SK-N-SH (cell line): ENCODE measurements at regions not wholly inside any gene's neighbourhood (a gene's known extent, or its start where the extent isn't known, plus 50 kb on each side); places are given as distances from the start of the nearest gene placed in this dataset.

Source experiments
- CTCF ChIA-PET: fragments of 300-600, 350-600 bp; formaldehyde crosslinking; extraction: SDS; loops from one replicate; lab custom pipeline; 2021; lab: Yijun Ruan, JAX
- POLR2A ChIA-PET: fragments of 350-600 bp; sonication (Branson Sonifier 250); formaldehyde crosslinking; extraction: SDS; loops from one replicate; lab custom pipeline; 2020; ENCODE audit warnings: antibody characterized with exemption, inconsistent platforms; lab: Yijun Ruan, JAX
- DNase-seq: peaks from one replicate; pipeline ENCODE4 v3.0.0; 2012
- H2AFZ ChIP-seq: fragments of 200-600 bp; sonication (generic); 2 replicates; pipeline ENCODE4 v1.8.1; 2016; ENCODE audit warnings: antibody characterized with exemption, mild to moderate bottlenecking, low read depth
- H3F3A ChIP-seq: fragments of 200-600 bp; sonication (generic); replicated peaks from 2 replicates; pipeline ENCODE3; 2016; ENCODE audit warnings: antibody characterized with exemption, mild to moderate bottlenecking; ENCODE audit not compliant: insufficient read depth
- H3K27ac ChIP-seq, 2 experiments: fragments of 200-500 bp in 1 of 2; fragments of 200-600 bp in 1 of 2; sonication (Bioruptor generic) in 1 of 2; sonication (generic), shearing (Covaris generic) in 1 of 2; 2 replicates each; pipeline versions ENCODE4 v1.5.1 to v1.6.1; 2014 to 2016; ENCODE audit warnings: low read depth in 2 of 2, inconsistent platforms in 1 of 2, low read length in 1 of 2, mild to moderate bottlenecking in 1 of 2, mixed read lengths in 1 of 2
- H3K27me3 ChIP-seq: fragments of 200-600 bp; sonication (generic), shearing (Covaris generic); 2 replicates; pipeline ENCODE4 v1.6.1; 2016; ENCODE audit warnings: mixed run types; ENCODE audit not compliant: insufficient read depth
- H3K36me3 ChIP-seq, 2 experiments: fragments of 200-500 bp in 1 of 2; fragments of 200-600 bp in 1 of 2; sonication (Bioruptor generic) in 1 of 2; sonication (generic) in 1 of 2; replicated peaks in 1 of 2; 2 replicates each; pipeline versions ENCODE3 to v1.5.1; 2014 to 2016; ENCODE audit warnings: low read length in 1 of 2, mild to moderate bottlenecking in 1 of 2; ENCODE audit not compliant: insufficient read depth in 2 of 2, control insufficient read depth in 1 of 2
- H3K4me1 ChIP-seq, 2 experiments: fragments of 200-500 bp in 1 of 2; fragments of 200-600 bp in 1 of 2; sonication (Bioruptor generic) in 1 of 2; sonication (generic), shearing (Covaris generic) in 1 of 2; 2 replicates each; pipeline versions ENCODE4 v1.5.1 to v1.6.1; 2014 to 2016; ENCODE audit warnings: low read depth in 1 of 2, low read length in 1 of 2, mixed run types in 1 of 2; ENCODE audit not compliant: insufficient read depth in 2 of 2, control insufficient read depth in 1 of 2
- H3K4me2 ChIP-seq: fragments of 200-600 bp; sonication (generic), shearing (Covaris generic); 2 replicates; pipeline ENCODE4 v1.6.1; 2017; ENCODE audit warnings: mixed run types
- H3K4me3 ChIP-seq, 2 experiments: fragments of 200-500 bp in 1 of 2; fragments of 200-600 bp in 1 of 2; sonication (Bioruptor generic) in 1 of 2; sonication (generic), shearing (Covaris generic) in 1 of 2; 2 replicates each; pipeline versions ENCODE4 v1.5.1 to v1.8.1; 2014 to 2016; ENCODE audit warnings: low read depth in 2 of 2, inconsistent platforms in 1 of 2, low read length in 1 of 2, mild to moderate bottlenecking in 1 of 2, mixed read lengths in 1 of 2, moderate library complexity in 1 of 2
- H3K79me2 ChIP-seq: fragments of 200-600 bp; sonication (generic); 2 replicates; pipeline ENCODE4 v1.8.1; 2017; ENCODE audit warnings: mild to moderate bottlenecking; ENCODE audit not compliant: insufficient read depth
- H3K9ac ChIP-seq: fragments of 200-600 bp; sonication (generic); 2 replicates; pipeline ENCODE4 v1.6.1; 2017; ENCODE audit warnings: mixed run types
- H3K9me2 ChIP-seq: fragments of 200-600 bp; sonication (generic); 2 replicates; pipeline ENCODE4 v1.6.1; 2017; ENCODE audit warnings: mixed run types
- H3K9me3 ChIP-seq: fragments of 200-600 bp; sonication (generic); 2 replicates; pipeline ENCODE4 v1.6.1; 2017; ENCODE audit warnings: mixed run types, mild to moderate bottlenecking, moderate library complexity
- H4K20me1 ChIP-seq: fragments of 200-600 bp; sonication (generic); 2 replicates; pipeline ENCODE4 v1.6.1; 2017; ENCODE audit warnings: mild to moderate bottlenecking, mixed run types; ENCODE audit not compliant: insufficient read depth
- EP300 ChIP-seq, 2 experiments: IDR thresholded peaks; 2 replicates each; pipeline versions ENCODE4 v1.4.0 to v1.6.1; 2012; ENCODE audit warnings: borderline replicate concordance in 1 of 2, low read depth in 1 of 2, low read length in 1 of 2
- FOSL2 ChIP-seq: IDR thresholded peaks from 2 replicates; pipeline ENCODE4 v1.4.0; 2012; ENCODE audit warnings: low read depth, mild to moderate bottlenecking, moderate library complexity, borderline replicate concordance
- FOXJ3 ChIP-seq: sonication (generic); formaldehyde crosslinking; IDR thresholded peaks from 2 replicates; pipeline ENCODE4 v1.5.1; 2020; ENCODE audit warnings: mild to moderate bottlenecking, missing genetic modification reagents
- FOXM1 ChIP-seq: IDR thresholded peaks from 2 replicates; pipeline ENCODE4 v1.4.0; 2012; ENCODE audit warnings: low read depth, mild to moderate bottlenecking
- GABPA ChIP-seq: IDR thresholded peaks from 2 replicates; pipeline ENCODE4 v1.4.0; 2012; ENCODE audit warnings: low read depth, mild to moderate bottlenecking
- GATA2 ChIP-seq: sonication (generic); formaldehyde crosslinking; IDR thresholded peaks from 2 replicates; pipeline ENCODE4 v1.5.0; 2020; ENCODE audit warnings: mild to moderate bottlenecking, missing genetic modification reagents
- MXI1 ChIP-seq: IDR thresholded peaks from 2 replicates; pipeline ENCODE4 v1.6.1; 2012; ENCODE audit warnings: mild to moderate bottlenecking, low read depth, low read length, improper control_type of control experiment
- NFIC ChIP-seq: IDR thresholded peaks from 2 replicates; pipeline ENCODE4 v1.4.0; 2012; ENCODE audit warnings: borderline replicate concordance
- RAD21 ChIP-seq: IDR thresholded peaks from 2 replicates; pipeline ENCODE4 v1.6.1; 2012; ENCODE audit warnings: mild to moderate bottlenecking, low read length
- RCOR1 ChIP-seq: fragments of 150-350 bp; IDR thresholded peaks from 2 replicates; pipeline ENCODE4 v1.6.1; 2017; ENCODE audit warnings: antibody characterized with exemption, low read length
- RFX5 ChIP-seq: IDR thresholded peaks from 2 replicates; pipeline ENCODE4 v1.6.1; 2012; ENCODE audit warnings: mild to moderate bottlenecking, improper control_type of control experiment, low read length
- WGBS: methylation state at CpG from one replicate; pipeline ENCODE4 v1.1.6; 2017; ENCODE audit warnings: low lambda C conversion rate; 5-methylcytosine and 5-hydroxymethylcytosine counted together
- TF ChIP-seq, protein P1 (sequence below): IDR thresholded peaks from 2 replicates; pipeline ENCODE4 v1.4.0; 2012; ENCODE audit warnings: low read depth, borderline replicate concordance
- TF ChIP-seq, protein P2 (sequence below): fragments of 150-350 bp; IDR thresholded peaks from 2 replicates; pipeline ENCODE4 v1.6.1; 2017; ENCODE audit warnings: antibody characterized with exemption, low read length, low read depth, borderline replicate concordance
- TF ChIP-seq, protein P3 (sequence below): IDR thresholded peaks from 2 replicates; pipeline ENCODE4 v1.4.0; 2012; ENCODE audit warnings: low read depth, borderline replicate concordance
- TF ChIP-seq, protein P4 (sequence below): IDR thresholded peaks from 2 replicates; pipeline ENCODE4 v1.4.0; 2012; ENCODE audit warnings: low read depth

- no peaks in the 10 kb centered on the region for H3K9me3 ChIP-seq
- 35% methylated on average over 7 of the region's 7 CpGs for WGBS
- no peaks in the 10 kb centered on the region for H3F3A ChIP-seq
- H4K20me1 ChIP-seq: no peaks in the 10 kb centered on the region
- no peaks in the 10 kb centered on the region for H3K79me2 ChIP-seq
- no peak overlapping the region for H3K4me2 ChIP-seq
- ChIA-PET POLR2A (no interaction called here), CTCF (no interaction called here)
- H3K36me3 ChIP-seq: no peaks in the 10 kb centered on the region
- H3K9ac ChIP-seq: no peak overlapping the region
- H3K9me2 ChIP-seq: no peaks in the 10 kb centered on the region
- H3K27ac ChIP-seq: no peak overlapping the region
- no peak overlapping the region for H3K4me3 ChIP-seq
- TF ChIP-seq, protein P1, sequence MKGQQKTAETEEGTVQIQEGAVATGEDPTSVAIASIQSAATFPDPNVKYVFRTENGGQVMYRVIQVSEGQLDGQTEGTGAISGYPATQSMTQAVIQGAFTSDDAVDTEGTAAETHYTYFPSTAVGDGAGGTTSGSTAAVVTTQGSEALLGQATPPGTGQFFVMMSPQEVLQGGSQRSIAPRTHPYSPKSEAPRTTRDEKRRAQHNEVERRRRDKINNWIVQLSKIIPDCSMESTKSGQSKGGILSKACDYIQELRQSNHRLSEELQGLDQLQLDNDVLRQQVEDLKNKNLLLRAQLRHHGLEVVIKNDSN: no peak
- TF ChIP-seq NFIC (no peak), GATA2 (no peak), GABPA (no peak), MXI1 (no peak), EP300 (IDR thresholded peaks at IDR 0.05; ENCODE audit: borderline replicate concordance in 1 of 2, low read depth in 1 of 2, low read length in 1 of 2) (no peak), RAD21 (no peak)
- TF ChIP-seq, protein P2, sequence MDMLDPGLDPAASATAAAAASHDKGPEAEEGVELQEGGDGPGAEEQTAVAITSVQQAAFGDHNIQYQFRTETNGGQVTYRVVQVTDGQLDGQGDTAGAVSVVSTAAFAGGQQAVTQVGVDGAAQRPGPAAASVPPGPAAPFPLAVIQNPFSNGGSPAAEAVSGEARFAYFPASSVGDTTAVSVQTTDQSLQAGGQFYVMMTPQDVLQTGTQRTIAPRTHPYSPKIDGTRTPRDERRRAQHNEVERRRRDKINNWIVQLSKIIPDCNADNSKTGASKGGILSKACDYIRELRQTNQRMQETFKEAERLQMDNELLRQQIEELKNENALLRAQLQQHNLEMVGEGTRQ: no peak
- TF ChIP-seq, protein P3, sequence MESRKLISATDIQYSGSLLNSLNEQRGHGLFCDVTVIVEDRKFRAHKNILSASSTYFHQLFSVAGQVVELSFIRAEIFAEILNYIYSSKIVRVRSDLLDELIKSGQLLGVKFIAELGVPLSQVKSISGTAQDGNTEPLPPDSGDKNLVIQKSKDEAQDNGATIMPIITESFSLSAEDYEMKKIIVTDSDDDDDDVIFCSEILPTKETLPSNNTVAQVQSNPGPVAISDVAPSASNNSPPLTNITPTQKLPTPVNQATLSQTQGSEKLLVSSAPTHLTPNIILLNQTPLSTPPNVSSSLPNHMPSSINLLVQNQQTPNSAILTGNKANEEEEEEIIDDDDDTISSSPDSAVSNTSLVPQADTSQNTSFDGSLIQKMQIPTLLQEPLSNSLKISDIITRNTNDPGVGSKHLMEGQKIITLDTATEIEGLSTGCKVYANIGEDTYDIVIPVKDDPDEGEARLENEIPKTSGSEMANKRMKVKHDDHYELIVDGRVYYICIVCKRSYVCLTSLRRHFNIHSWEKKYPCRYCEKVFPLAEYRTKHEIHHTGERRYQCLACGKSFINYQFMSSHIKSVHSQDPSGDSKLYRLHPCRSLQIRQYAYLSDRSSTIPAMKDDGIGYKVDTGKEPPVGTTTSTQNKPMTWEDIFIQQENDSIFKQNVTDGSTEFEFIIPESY: no peak
- TF ChIP-seq, protein P4, sequence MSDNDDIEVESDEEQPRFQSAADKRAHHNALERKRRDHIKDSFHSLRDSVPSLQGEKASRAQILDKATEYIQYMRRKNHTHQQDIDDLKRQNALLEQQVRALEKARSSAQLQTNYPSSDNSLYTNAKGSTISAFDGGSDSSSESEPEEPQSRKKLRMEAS: no peak
- DNase-seq: no peak
- H2AFZ ChIP-seq: no peak overlapping the region
- H3K4me1 ChIP-seq: no peaks in the 10 kb centered on the region; a peak in 1 of 4 replicates
- no peaks in the 10 kb centered on the region for H3K27me3 ChIP-seq
These were observed 824.5 kb downstream of the TYW1 start for GRCh38 chr7:67821116-67821515.

- no peaks in the 10 kb centered on the region for H3K79me2 ChIP-seq
- H3F3A ChIP-seq: no peaks in the 10 kb centered on the region
- H3K36me3 ChIP-seq: no peaks in the 10 kb centered on the region
- POLR2A ChIA-PET: no interaction called here
- no peak for DNase-seq
- TF ChIP-seq FOXJ3 (CRISPR knock-in tag) (no peak), RFX5 (no peak), FOSL2 (no peak), RCOR1 (no peak), NFIC (no peak), EP300 (IDR thresholded peaks at IDR 0.05; ENCODE audit: borderline replicate concordance in 1 of 2, low read depth in 1 of 2, low read length in 1 of 2) (no peak), GATA2 (no peak), FOXM1 (no peak)
- TF ChIP-seq, all 33 proteins: peak for 0
- Histone ChIP-seq H3K27ac (no peak overlapping the region), H3K4me1 (no peaks in the 10 kb centered on the region; a peak in 1 of 4 replicates), H3K4me2 (no peak overlapping the region), H2AFZ (no peak overlapping the region), H3K9me2 (no peaks in the 10 kb centered on the region), H3K27me3 (no peaks in the 10 kb centered on the region), H3K9me3 (no peaks in the 10 kb centered on the region; the same call in 1 of the 2 replicates), H3K4me3 (no peak overlapping the region), H3K9ac (no peak overlapping the region), H4K20me1 (no peaks in the 10 kb centered on the region)
- WGBS: 7% methylated on average over 4 of the region's 4 CpGs
- CTCF ChIA-PET: interaction anchor here (2.1 kb wide), 1 partner anchor 9 kb away, joined by 5 read pairs; no protein-coding TSS in a partner anchor
These were observed 826.7 kb downstream of the TYW1 start for GRCh38 chr7:67823345-67823744.
